ENCODE measurements at regions not wholly inside any gene's neighbourhood (a gene's known extent, or its start where the extent isn't known, plus 50 kb on each side); places are given as distances from the start of the nearest gene placed in this dataset.

DNA sequence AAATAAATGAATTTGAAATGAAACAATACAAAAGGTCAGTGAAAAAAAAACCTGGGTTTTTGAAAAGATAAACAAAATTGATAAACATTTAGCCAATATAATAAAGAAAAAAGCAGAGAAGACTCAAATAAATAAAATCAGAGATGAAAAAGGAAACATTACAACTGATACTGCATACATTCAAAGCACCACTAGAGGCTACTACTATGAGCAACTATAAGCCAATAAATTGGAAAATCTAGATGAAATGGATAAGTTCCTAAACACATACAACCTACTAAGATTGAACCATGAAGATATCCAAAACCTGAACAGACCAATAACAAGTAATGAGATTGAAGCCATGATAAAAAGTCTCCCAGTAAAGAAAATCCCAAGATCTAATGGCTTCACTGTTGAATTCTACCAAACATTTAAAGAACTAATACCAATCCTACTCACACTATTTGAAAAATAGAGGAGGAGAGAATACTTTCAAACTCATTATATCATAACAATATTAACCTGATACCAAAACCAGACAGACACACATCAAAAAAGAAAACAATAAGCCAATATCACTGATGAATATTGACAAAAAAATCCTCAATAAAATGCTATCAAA, 80.8 kb upstream of the CERS6 start:
- Histone ChIP-seq H3K4me1 (ENCODE audit: control insufficient read depth, insufficient read depth, low read depth, low read length) (no peaks in the 10 kb centered on the region), H3K27ac (ENCODE audit: low read length, poor library complexity, severe bottlenecking) (no peak overlapping the region), H4K8ac (ENCODE audit: low read length) (no peak overlapping the region), H3K14ac (ENCODE audit: low read length in 2 of 2) (no peak overlapping the region), H3K9ac (ENCODE audit: low read length) (no peak overlapping the region), H3K4me3 (ENCODE audit: insufficient read depth in 1 of 2, low read depth in 1 of 2, low read length in 2 of 2) (no peak overlapping the region), H3K9me3 (ENCODE audit: control insufficient read depth, low read length) (no peaks in the 10 kb centered on the region), H2BK5ac (ENCODE audit: low read depth, low read length, poor library complexity, severe bottlenecking) (no peak overlapping the region), H3K18ac (ENCODE audit: low read depth in 1 of 2, low read length in 2 of 2) (no peak overlapping the region), H4K91ac (ENCODE audit: low read length) (no peak overlapping the region), H3K79me1 (replicated peaks; ENCODE audit: low read length, poor library complexity, severe bottlenecking) (no peaks in the 10 kb centered on the region), H2AK5ac (ENCODE audit: low read length, severe bottlenecking) (no peak overlapping the region), H3K23ac (ENCODE audit: low read length in 2 of 2) (no peak overlapping the region), H3K27me3 (ENCODE audit: control insufficient read depth in 1 of 2, insufficient read depth in 1 of 2, low read length in 2 of 2) (no peaks in the 10 kb centered on the region), H3K4me2 (ENCODE audit: low read length, poor library complexity, severe bottlenecking) (no peak overlapping the region), H3K4ac (ENCODE audit: low read depth in 1 of 2, low read length in 2 of 2) (no peak overlapping the region), H2AFZ (ENCODE audit: low read depth, low read length) (no peak overlapping the region), H2BK12ac (ENCODE audit: low read length in 2 of 2) (no peak overlapping the region), H2BK120ac (ENCODE audit: low read depth, low read length) (no peak overlapping the region), H2BK15ac (ENCODE audit: low read depth, poor library complexity, severe bottlenecking) (no peak overlapping the region), H3K36me3 (ENCODE audit: control insufficient read depth in 1 of 2, insufficient read depth in 2 of 2, low read depth in 1 of 2, low read length in 2 of 2) (no peaks in the 10 kb centered on the region)
- DNase-seq, result no peak

DNA sequence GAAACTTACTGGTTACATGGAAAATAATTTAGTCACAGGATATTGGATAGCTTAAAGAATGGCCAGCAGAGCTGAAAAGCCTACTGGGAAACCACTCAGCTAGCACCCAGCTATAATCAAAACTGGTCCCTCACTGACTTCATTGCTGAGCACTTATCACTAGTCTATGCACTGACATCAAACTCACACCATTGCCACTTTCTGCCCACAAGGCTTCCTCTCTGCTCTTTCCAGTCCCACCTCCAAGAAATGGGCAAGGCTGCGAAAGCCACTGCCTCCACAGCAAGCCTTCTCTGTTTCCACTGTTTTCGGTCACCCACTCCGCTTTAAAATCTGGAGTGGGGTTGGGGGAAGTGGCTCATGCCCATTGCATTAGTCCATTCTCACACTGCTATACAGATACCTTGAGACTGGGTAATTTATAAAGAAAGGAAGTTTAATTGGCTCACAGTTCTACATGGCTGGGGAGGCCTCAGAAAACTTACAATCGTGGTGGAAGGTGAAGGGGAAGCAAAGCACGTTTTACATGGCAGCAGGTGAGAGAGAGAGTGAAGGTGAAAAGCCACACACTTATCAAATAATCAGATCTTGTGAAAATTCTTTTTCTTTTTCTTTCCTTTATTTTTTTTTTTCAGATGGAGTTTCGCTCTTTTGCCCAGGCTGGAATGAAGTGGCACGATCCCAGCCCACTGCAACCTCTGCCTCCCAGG, 77.0 kb upstream of the CERS6 start:
- H2BK12ac ChIP-seq (ENCODE audit: low read length in 2 of 2), result no peak overlapping the region
- H2BK120ac ChIP-seq (ENCODE audit: low read depth, low read length), result no peak overlapping the region
- H2AK5ac ChIP-seq (ENCODE audit: low read length, severe bottlenecking), result no peak overlapping the region
- no peak overlapping the region for H4K8ac ChIP-seq (ENCODE audit: low read length)
- no peak overlapping the region for H2BK5ac ChIP-seq (ENCODE audit: low read depth, low read length, poor library complexity, severe bottlenecking)
- DNase-seq, result no peak
- H3K23ac ChIP-seq (ENCODE audit: low read length in 2 of 2), result no peak overlapping the region
- H2BK15ac ChIP-seq (ENCODE audit: low read depth, poor library complexity, severe bottlenecking), result no peak overlapping the region
- H4K91ac ChIP-seq (ENCODE audit: low read length), result no peak overlapping the region
- peaks cover 0 to 2% of the 10 kb centered on the region in 2 experiments for H3K27me3 ChIP-seq (ENCODE audit: control insufficient read depth in 1 of 2, insufficient read depth in 1 of 2, low read length in 2 of 2)
- no peaks in the 10 kb centered on the region for H3K79me1 ChIP-seq (replicated peaks; ENCODE audit: low read length, poor library complexity, severe bottlenecking)
- no peak overlapping the region for H3K27ac ChIP-seq (ENCODE audit: low read length, poor library complexity, severe bottlenecking)
- H3K18ac ChIP-seq (ENCODE audit: low read depth in 1 of 2, low read length in 2 of 2), result no peak overlapping the region
- no peaks in the 10 kb centered on the region for H3K4me1 ChIP-seq (ENCODE audit: control insufficient read depth, insufficient read depth, low read depth, low read length)
- H2AFZ ChIP-seq (ENCODE audit: low read depth, low read length), result no peak overlapping the region
- no peaks in the 10 kb centered on the region for H3K36me3 ChIP-seq (ENCODE audit: control insufficient read depth in 1 of 2, insufficient read depth in 2 of 2, low read depth in 1 of 2, low read length in 2 of 2)
- no peak overlapping the region for H3K14ac ChIP-seq (ENCODE audit: low read length in 2 of 2)
- no peak overlapping the region for H3K9ac ChIP-seq (ENCODE audit: low read length)
- H3K9me3 ChIP-seq (ENCODE audit: control insufficient read depth, low read length), result no peaks in the 10 kb centered on the region
- WGBS, result 91% methylated on average over 5 of the region's 7 CpGs
- H3K4me3 ChIP-seq (ENCODE audit: insufficient read depth in 1 of 2, low read depth in 1 of 2, low read length in 2 of 2), result no peak overlapping the region
- H3K4ac ChIP-seq (ENCODE audit: low read depth in 1 of 2, low read length in 2 of 2), result no peak overlapping the region
- no peak overlapping the region for H3K4me2 ChIP-seq (ENCODE audit: low read length, poor library complexity, severe bottlenecking)

DNA sequence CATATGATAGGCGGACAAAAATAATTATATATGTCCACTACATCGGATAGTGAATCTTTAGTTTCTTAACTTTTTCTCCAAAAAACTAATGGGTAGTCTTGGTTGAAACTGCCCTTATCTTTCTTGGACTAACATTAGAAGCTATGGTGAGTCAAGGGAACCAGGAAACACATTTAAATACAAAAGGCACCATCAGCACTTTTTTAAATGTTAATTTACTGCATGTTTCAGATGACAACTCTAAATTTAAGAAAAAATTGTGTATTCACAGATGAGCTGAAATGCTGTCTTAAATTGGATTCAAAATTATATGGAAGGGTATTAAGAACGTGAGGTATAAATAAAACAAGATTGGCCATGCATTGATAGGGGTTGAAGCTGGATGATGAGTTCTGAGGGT, 75.6 kb upstream of the CERS6 start:
- no peak overlapping the region for H2BK120ac ChIP-seq (ENCODE audit: low read depth, low read length)
- no peak overlapping the region for H3K18ac ChIP-seq (ENCODE audit: low read depth in 1 of 2, low read length in 2 of 2)
- 100% methylated on average over 1 of the region's 3 CpGs for WGBS
- no peak overlapping the region for H3K4me3 ChIP-seq (ENCODE audit: insufficient read depth in 1 of 2, low read depth in 1 of 2, low read length in 2 of 2)
- no peak overlapping the region for H2BK5ac ChIP-seq (ENCODE audit: low read depth, low read length, poor library complexity, severe bottlenecking)
- no peaks in the 10 kb centered on the region for H3K79me1 ChIP-seq (replicated peaks; ENCODE audit: low read length, poor library complexity, severe bottlenecking)
- H2BK15ac ChIP-seq (ENCODE audit: low read depth, poor library complexity, severe bottlenecking), result no peak overlapping the region
- no peak overlapping the region for H3K4ac ChIP-seq (ENCODE audit: low read depth in 1 of 2, low read length in 2 of 2)
- H3K9me3 ChIP-seq (ENCODE audit: control insufficient read depth, low read length), result no peaks in the 10 kb centered on the region
- no peak overlapping the region for H2BK12ac ChIP-seq (ENCODE audit: low read length in 2 of 2)
- H3K4me2 ChIP-seq (ENCODE audit: low read length, poor library complexity, severe bottlenecking), result no peak overlapping the region
- no peaks in the 10 kb centered on the region for H3K4me1 ChIP-seq (ENCODE audit: control insufficient read depth, insufficient read depth, low read depth, low read length)
- H4K91ac ChIP-seq (ENCODE audit: low read length), result no peak overlapping the region
- no peak overlapping the region for H3K9ac ChIP-seq (ENCODE audit: low read length)
- no peak overlapping the region for H3K27ac ChIP-seq (ENCODE audit: low read length, poor library complexity, severe bottlenecking)
- no peak overlapping the region for H4K8ac ChIP-seq (ENCODE audit: low read length)
- no peak overlapping the region for H3K23ac ChIP-seq (ENCODE audit: low read length in 2 of 2)
- no peaks in the 10 kb centered on the region for H3K36me3 ChIP-seq (ENCODE audit: control insufficient read depth in 1 of 2, insufficient read depth in 2 of 2, low read depth in 1 of 2, low read length in 2 of 2)
- DNase-seq, result no peak
- H2AFZ ChIP-seq (ENCODE audit: low read depth, low read length), result no peak overlapping the region
- H3K27me3 ChIP-seq (ENCODE audit: control insufficient read depth in 1 of 2, insufficient read depth in 1 of 2, low read length in 2 of 2), result peaks cover 0 to 2% of the 10 kb centered on the region in 2 experiments
- no peak overlapping the region for H3K14ac ChIP-seq (ENCODE audit: low read length in 2 of 2)
- H2AK5ac ChIP-seq (ENCODE audit: low read length, severe bottlenecking), result no peak overlapping the region

DNA sequence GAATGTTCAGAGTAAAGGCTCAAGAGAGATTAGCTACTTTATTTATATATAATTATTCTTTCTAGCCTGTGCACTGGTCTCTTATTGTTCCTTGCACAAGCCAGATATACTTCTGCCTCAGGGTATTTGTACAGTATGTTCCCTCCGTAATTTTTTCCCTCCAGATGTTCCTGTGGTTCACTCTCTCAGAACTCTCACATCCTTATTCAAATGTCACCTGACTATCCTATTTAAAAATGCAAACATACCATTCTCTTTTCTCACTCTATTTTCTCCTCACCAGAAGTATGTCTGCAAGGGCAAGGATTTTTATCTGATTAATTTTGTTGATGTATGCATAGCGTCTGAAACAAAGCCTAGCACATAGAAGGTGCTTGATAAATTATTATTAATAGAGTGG, 64.0 kb upstream of the CERS6 start:
- H2AK5ac ChIP-seq (ENCODE audit: low read length, severe bottlenecking), result no peak overlapping the region
- H2BK5ac ChIP-seq (ENCODE audit: low read depth, low read length, poor library complexity, severe bottlenecking), result no peak overlapping the region
- no peak overlapping the region for H2BK15ac ChIP-seq (ENCODE audit: low read depth, poor library complexity, severe bottlenecking)
- H3K79me1 ChIP-seq (replicated peaks; ENCODE audit: low read length, poor library complexity, severe bottlenecking), result no peaks in the 10 kb centered on the region
- H3K4me1 ChIP-seq (ENCODE audit: control insufficient read depth, insufficient read depth, low read depth, low read length), result no peaks in the 10 kb centered on the region
- H3K27ac ChIP-seq (ENCODE audit: low read length, poor library complexity, severe bottlenecking), result no peak overlapping the region
- no peak for DNase-seq
- H3K4ac ChIP-seq (ENCODE audit: low read depth in 1 of 2, low read length in 2 of 2), result no peak overlapping the region
- H3K4me3 ChIP-seq (ENCODE audit: insufficient read depth in 1 of 2, low read depth in 1 of 2, low read length in 2 of 2), result no peak overlapping the region
- no peak overlapping the region for H2AFZ ChIP-seq (ENCODE audit: low read depth, low read length)
- no peaks in the 10 kb centered on the region for H3K36me3 ChIP-seq (ENCODE audit: control insufficient read depth in 1 of 2, insufficient read depth in 2 of 2, low read depth in 1 of 2, low read length in 2 of 2)
- no peak overlapping the region for H3K18ac ChIP-seq (ENCODE audit: low read depth in 1 of 2, low read length in 2 of 2)
- no peak overlapping the region for H3K14ac ChIP-seq (ENCODE audit: low read length in 2 of 2)
- no peaks in the 10 kb centered on the region for H3K27me3 ChIP-seq (ENCODE audit: control insufficient read depth in 1 of 2, insufficient read depth in 1 of 2, low read length in 2 of 2)
- no peak overlapping the region for H3K9ac ChIP-seq (ENCODE audit: low read length)
- no peak overlapping the region for H3K23ac ChIP-seq (ENCODE audit: low read length in 2 of 2)
- H4K8ac ChIP-seq (ENCODE audit: low read length), result no peak overlapping the region
- H2BK120ac ChIP-seq (ENCODE audit: low read depth, low read length), result no peak overlapping the region
- H2BK12ac ChIP-seq (ENCODE audit: low read length in 2 of 2), result no peak overlapping the region
- 88% methylated on average over 1 of the region's 2 CpGs for WGBS
- H4K91ac ChIP-seq (ENCODE audit: low read length), result no peak overlapping the region
- H3K9me3 ChIP-seq (ENCODE audit: control insufficient read depth, low read length), result no peaks in the 10 kb centered on the region
- no peak overlapping the region for H3K4me2 ChIP-seq (ENCODE audit: low read length, poor library complexity, severe bottlenecking)
